Endodermal cell (in vitro differentiated cells): ENCODE measurements at regions not wholly inside any gene's neighbourhood (a gene's known extent, or its start where the extent isn't known, plus 50 kb on each side); places are given as distances from the start of the nearest gene placed in this dataset.

Experiments
- DNase-seq: peaks from one replicate; pipeline ENCODE4 v3.0.0-alpha.2; 2017
- H3K27ac ChIP-seq: 2 replicates; pipeline ENCODE4 v1.5.1; 2013; ENCODE audit warnings: mild to moderate bottlenecking, low read depth, low read length, moderate library complexity
- H3K27me3 ChIP-seq: 2 replicates; pipeline ENCODE4 v1.6.1; 2013; ENCODE audit warnings: mild to moderate bottlenecking, low read length, moderate library complexity; ENCODE audit not compliant: insufficient read depth, control insufficient read depth, poor library complexity, severe bottlenecking
- H3K36me3 ChIP-seq: 2 replicates; pipeline ENCODE4 v1.7.0; 2013; ENCODE audit warnings: mild to moderate bottlenecking, low read length, moderate library complexity; ENCODE audit not compliant: control insufficient read depth, insufficient read depth
- H3K4me1 ChIP-seq: one replicate; pipeline ENCODE4 v1.7.0; 2013; ENCODE audit warnings: low read length; ENCODE audit not compliant: control insufficient read depth, insufficient read depth
- H3K4me3 ChIP-seq: 2 replicates; pipeline ENCODE4 v1.5.1; 2013; ENCODE audit warnings: mild to moderate bottlenecking, low read length, moderate library complexity
- H3K9ac ChIP-seq: 2 replicates; pipeline ENCODE4 v1.6.1; 2013; ENCODE audit warnings: mild to moderate bottlenecking, low read length, moderate library complexity; ENCODE audit not compliant: poor library complexity, severe bottlenecking; ENCODE audit errors: extremely low read depth
- H3K9me3 ChIP-seq: 2 replicates; pipeline ENCODE4 v1.6.1; 2013; ENCODE audit warnings: mild to moderate bottlenecking, low read length, moderate library complexity; ENCODE audit not compliant: control insufficient read depth
- H3K27ac Mint-ChIP-seq: 2 replicates; pipeline ENCODE4 v1.8.0; 2020; ENCODE audit warnings: mixed read lengths
- H3K27me3 Mint-ChIP-seq: 2 replicates; pipeline ENCODE4 v1.8.0; 2021; ENCODE audit warnings: mild to moderate bottlenecking, mixed read lengths; ENCODE audit not compliant: insufficient read depth
- H3K36me3 Mint-ChIP-seq: 2 replicates; pipeline ENCODE4 v1.8.0; 2020; ENCODE audit warnings: low read depth, mixed read lengths
- H3K4me1 Mint-ChIP-seq: 2 replicates; pipeline ENCODE4 v1.8.0; 2020; ENCODE audit warnings: mixed read lengths
- H3K4me3 Mint-ChIP-seq: 2 replicates; pipeline ENCODE4 v1.8.0; 2020; ENCODE audit warnings: mild to moderate bottlenecking, moderate library complexity, mixed read lengths
- H3K9me3 Mint-ChIP-seq: 2 replicates; pipeline ENCODE4 v1.8.0; 2020; ENCODE audit warnings: mild to moderate bottlenecking, mixed read lengths
- CTCF ChIP-seq: fragments of 200-600 bp; sonication (generic); conservative IDR thresholded peaks from 2 replicates; pipeline ENCODE4 v1.5.0; 2021; ENCODE audit warnings: antibody characterized with exemption, mild to moderate bottlenecking
- WGBS, 2 experiments: methylation state at CpG; one replicate each; pipeline versions ENCODE4 v1.1.5 to v1.1.7; 2013; ENCODE audit warnings: missing lambda C conversion rate in 2 of 2, mixed read lengths in 1 of 2; ENCODE audit not compliant: insufficient coverage in 1 of 2, insufficient read length in 1 of 2; 5-methylcytosine and 5-hydroxymethylcytosine counted together

- H3K27me3 Mint-ChIP-seq = peaks cover 2% of the 10 kb centered on the region
- no peaks in the 10 kb centered on the region for H3K27me3 ChIP-seq
Measured at GRCh38 chr12:124097701-124098100, 124.7 kb downstream of the ZNF664 start.

GRCh38 chr12:124098101-124098757, 125.2 kb downstream of the ZNF664 start:
- Histone ChIP-seq H3K4me3 (no peak overlapping the region), H3K9ac (no peak overlapping the region), H3K27me3 (no peaks in the 10 kb centered on the region), H3K36me3 (no peaks in the 10 kb centered on the region), H3K4me1 (peaks cover 4% of the 10 kb centered on the region), H3K9me3 (no peaks in the 10 kb centered on the region), H3K27ac (peak overlapping the region; percentile 70)
- DNase-seq = no peak
- H3K27me3 Mint-ChIP-seq = peaks cover 2% of the 10 kb centered on the region
- no peak overlapping the region for H3K4me3 Mint-ChIP-seq
- H3K36me3 Mint-ChIP-seq = peaks cover 2% of the 10 kb centered on the region
- H3K4me1 Mint-ChIP-seq = peaks cover 12% of the 10 kb centered on the region
- peaks cover 23% of the 10 kb centered on the region for H3K9me3 Mint-ChIP-seq
- WGBS, 2 experiments = 84 to 93% methylated on average over 12 to 14 of the region's 14 CpGs
- TF ChIP-seq CTCF = no peak
- no peak overlapping the region for H3K27ac Mint-ChIP-seq

More at GRCh38 chr12:124097701-124098100, 124.7 kb downstream of the ZNF664 start:
- Histone ChIP-seq H3K4me1 (peaks cover 4% of the 10 kb centered on the region), H3K27ac (no peak overlapping the region), H3K9me3 (no peaks in the 10 kb centered on the region), H3K36me3 (no peaks in the 10 kb centered on the region), H3K4me3 (no peak overlapping the region), H3K9ac (no peak overlapping the region)
- no peak for DNase-seq
- Mint-ChIP-seq H3K4me1 (peaks cover 12% of the 10 kb centered on the region), H3K9me3 (peaks cover 17% of the 10 kb centered on the region), H3K36me3 (no peaks in the 10 kb centered on the region), H3K4me3 (no peak overlapping the region), H3K27ac (no peak overlapping the region)
- WGBS, 2 experiments = 91 to 92% methylated on average over 7 of the region's 7 CpGs
- no peak for TF ChIP-seq CTCF

GRCh38 chr12:124098887-124099286, 125.9 kb downstream of the ZNF664 start:
- Histone ChIP-seq H3K9me3 (no peaks in the 10 kb centered on the region), H3K27ac (peak overlapping the region; percentile 70), H3K4me3 (no peak overlapping the region), H3K4me1 (peaks cover 4% of the 10 kb centered on the region), H3K9ac (no peak overlapping the region), H3K36me3 (no peaks in the 10 kb centered on the region), H3K27me3 (no peaks in the 10 kb centered on the region)
- H3K27ac Mint-ChIP-seq = no peak overlapping the region
- peaks cover 2% of the 10 kb centered on the region for H3K27me3 Mint-ChIP-seq
- no peak overlapping the region for H3K4me3 Mint-ChIP-seq
- peaks cover 2% of the 10 kb centered on the region for H3K36me3 Mint-ChIP-seq
- H3K9me3 Mint-ChIP-seq = peaks cover 27% of the 10 kb centered on the region
- peaks cover 12% of the 10 kb centered on the region for H3K4me1 Mint-ChIP-seq
- TF ChIP-seq CTCF = no peak
- DNase-seq = no peak
- whole genome bisulfite sequencing, 2 experiments = 75 to 92% methylated on average over 8 of the region's 8 CpGs
